ENCODE measurements at regions not wholly inside any gene's neighbourhood (a gene's known extent, or its start where the extent isn't known, plus 50 kb on each side); places are given as distances from the start of the nearest gene placed in this dataset.

GRCh38 chr11:129324533-129325175, 51.0 kb upstream of the BARX2 start:
- H3K27me3 ChIP-seq: no peaks in the 10 kb centered on the region
- H3K4me1 ChIP-seq (ENCODE audit: control insufficient read depth in 1 of 2, insufficient read depth in 1 of 2, low read depth in 1 of 2, low read length in 1 of 2): peaks cover 19 to 23% of the 10 kb centered on the region in 2 experiments
- TF ChIP-seq CTCF (IDR thresholded peaks at IDR 0.05): no peak
- H3K36me3 ChIP-seq: no peaks in the 10 kb centered on the region
- no peak overlapping the region for H3K27ac ChIP-seq
- H3K9me3 ChIP-seq: no peaks in the 10 kb centered on the region
- H3K4me3 ChIP-seq (ENCODE audit: low read depth in 1 of 2, low read length in 1 of 2): no peak overlapping the region

GRCh38 chr11:129323896-129324502, 51.6 kb upstream of the BARX2 start:
- no peak overlapping the region for H3K4me3 ChIP-seq (ENCODE audit: low read depth in 1 of 2, low read length in 1 of 2)
- H3K27me3 ChIP-seq: no peaks in the 10 kb centered on the region
- peaks cover 19 to 23% of the 10 kb centered on the region in 2 experiments for H3K4me1 ChIP-seq (ENCODE audit: control insufficient read depth in 1 of 2, insufficient read depth in 1 of 2, low read depth in 1 of 2, low read length in 1 of 2)
- H3K36me3 ChIP-seq: no peaks in the 10 kb centered on the region
- H3K9me3 ChIP-seq: no peaks in the 10 kb centered on the region
- TF ChIP-seq CTCF (IDR thresholded peaks at IDR 0.05): no peak
- H3K27ac ChIP-seq: no peak overlapping the region

- Histone ChIP-seq H3K4me3 (ENCODE audit: low read depth in 1 of 2, low read length in 1 of 2) (no peak overlapping the region), H3K27me3 (no peaks in the 10 kb centered on the region), H3K4me1 (ENCODE audit: control insufficient read depth in 1 of 2, insufficient read depth in 1 of 2, low read depth in 1 of 2, low read length in 1 of 2) (peaks cover 19 to 21% of the 10 kb centered on the region in 2 experiments), H3K36me3 (no peaks in the 10 kb centered on the region), H3K27ac (no peak overlapping the region), H3K9me3 (no peaks in the 10 kb centered on the region)
- TF ChIP-seq CTCF (IDR thresholded peaks at IDR 0.05): no peak
Measured at GRCh38 chr11:129322941-129323340, 52.7 kb upstream of the BARX2 start.

GRCh38 chr11:129321076-129321475, 54.6 kb upstream of the BARX2 start:
- Histone ChIP-seq H3K27ac (no peak overlapping the region), H3K4me1 (ENCODE audit: control insufficient read depth in 1 of 2, insufficient read depth in 1 of 2, low read depth in 1 of 2, low read length in 1 of 2) (peaks cover 15 to 16% of the 10 kb centered on the region in 2 experiments), H3K4me3 (ENCODE audit: low read depth in 1 of 2, low read length in 1 of 2) (no peak overlapping the region), H3K9me3 (no peaks in the 10 kb centered on the region), H3K27me3 (no peaks in the 10 kb centered on the region), H3K36me3 (no peaks in the 10 kb centered on the region)
- TF ChIP-seq CTCF (IDR thresholded peaks at IDR 0.05): no peak

- Histone ChIP-seq H3K27ac (no peak overlapping the region), H3K4me3 (ENCODE audit: low read depth in 1 of 2, low read length in 1 of 2) (no peak overlapping the region), H3K4me1 (ENCODE audit: control insufficient read depth in 1 of 2, insufficient read depth in 1 of 2, low read depth in 1 of 2, low read length in 1 of 2) (peaks cover 15 to 16% of the 10 kb centered on the region in 2 experiments), H3K36me3 (no peaks in the 10 kb centered on the region), H3K9me3 (no peaks in the 10 kb centered on the region), H3K27me3 (no peaks in the 10 kb centered on the region)
- TF ChIP-seq CTCF (IDR thresholded peaks at IDR 0.05): no peak
Measured at GRCh38 chr11:129320494-129320893, 55.2 kb upstream of the BARX2 start.
